WTC11 (cell line): ENCODE measurements at regions not wholly inside any gene's neighbourhood (a gene's known extent, or its start where the extent isn't known, plus 50 kb on each side); places are given as distances from the start of the nearest gene placed in this dataset.

Source experiments
- ATAC-seq: fragments of 200-7000 bp; cut with Tn5 transposase; 2 replicates; pipeline ENCODE4 v1.10.0; 2021; ENCODE audit warnings: mild to moderate bottlenecking, moderate library complexity
- CTCF ChIA-PET: fragments of 300-600 bp; sonication (Branson Sonifier 250); formaldehyde crosslinking; loops from one replicate; lab custom pipeline; 2021; ENCODE audit warnings: antibody characterized with exemption; lab: Charles Lee
- POLR2A ChIA-PET: fragments of 350-600 bp; sonication (Branson Sonifier 250); formaldehyde crosslinking; loops from one replicate; lab custom pipeline; 2021; ENCODE audit warnings: antibody characterized with exemption; lab: Charles Lee
- DNase-seq: peaks from one replicate; pipeline ENCODE4 v3.0.0; 2021; ENCODE audit warnings: low spot score
- H3K27ac Mint-ChIP-seq: 2 replicates; pipeline ENCODE4 v1.8.0; 2021; ENCODE audit warnings: mixed read lengths
- H3K27me3 Mint-ChIP-seq: 2 replicates; pipeline ENCODE4 v1.8.0; 2021; ENCODE audit warnings: low read depth, mild to moderate bottlenecking, moderate library complexity, mixed read lengths
- H3K36me3 Mint-ChIP-seq: 2 replicates; pipeline ENCODE4 v1.8.0; 2021; ENCODE audit warnings: mixed read lengths
- H3K4me1 Mint-ChIP-seq: 2 replicates; pipeline ENCODE4 v1.8.0; 2022; ENCODE audit warnings: mixed read lengths
- H3K4me3 Mint-ChIP-seq: 2 replicates; pipeline ENCODE4 v1.8.0; 2021; ENCODE audit warnings: mild to moderate bottlenecking, moderate library complexity, mixed read lengths
- H3K9me3 Mint-ChIP-seq: 2 replicates; pipeline ENCODE4 v1.8.0; 2021; ENCODE audit warnings: mixed read lengths
- ATF1 ChIP-seq: sonication (generic); formaldehyde crosslinking; IDR thresholded peaks from 2 replicates; pipeline ENCODE4 v1.8.1; 2023; ENCODE audit warnings: mild to moderate bottlenecking, moderate library complexity, missing genetic modification reagents
- ATF2 ChIP-seq: sonication (generic); formaldehyde crosslinking; IDR thresholded peaks from 2 replicates; pipeline ENCODE4 v1.8.1; 2022; ENCODE audit warnings: low read depth, missing genetic modification reagents, borderline replicate concordance
- CBFB ChIP-seq: sonication (generic); formaldehyde crosslinking; IDR thresholded peaks from 2 replicates; pipeline ENCODE4 v1.8.1; 2022; ENCODE audit warnings: mild to moderate bottlenecking, low read depth, missing genetic modification reagents
- ESRRA ChIP-seq: sonication (generic); formaldehyde crosslinking; IDR thresholded peaks from 2 replicates; pipeline ENCODE4 v1.8.1; 2022; ENCODE audit warnings: mild to moderate bottlenecking, missing genetic modification reagents, borderline replicate concordance
- ETV6 ChIP-seq: sonication (generic); formaldehyde crosslinking; IDR thresholded peaks from 2 replicates; pipeline ENCODE4 v1.8.1; 2022; ENCODE audit warnings: mild to moderate bottlenecking, missing genetic modification reagents
- HMGXB4 ChIP-seq: sonication (generic); formaldehyde crosslinking; IDR thresholded peaks from 2 replicates; pipeline ENCODE4 v1.8.1; 2023; ENCODE audit warnings: mild to moderate bottlenecking, moderate library complexity, missing genetic modification reagents
- MYBL2 ChIP-seq: sonication (generic); formaldehyde crosslinking; IDR thresholded peaks from 2 replicates; pipeline ENCODE4 v1.8.1; 2023; ENCODE audit warnings: mild to moderate bottlenecking, moderate library complexity, missing genetic modification reagents
- NFE2L1 ChIP-seq: sonication (generic); formaldehyde crosslinking; IDR thresholded peaks from 2 replicates; pipeline ENCODE4 v1.8.1; 2023; ENCODE audit warnings: missing genetic modification reagents
- SMAD4 ChIP-seq: sonication (generic); formaldehyde crosslinking; IDR thresholded peaks from 2 replicates; pipeline ENCODE4 v1.8.0; 2022; ENCODE audit warnings: mild to moderate bottlenecking, missing genetic modification reagents
- ZBTB21 ChIP-seq: sonication (generic); formaldehyde crosslinking; IDR thresholded peaks from 2 replicates; pipeline ENCODE4 v1.8.1; 2023; ENCODE audit warnings: mild to moderate bottlenecking, missing genetic modification reagents, borderline replicate concordance
- ZNF425 ChIP-seq: fragments of 250-450 bp; sonication (Bioruptor Pico); conservative IDR thresholded peaks from 2 replicates; pipeline ENCODE4 v1.9.0; 2021; ENCODE audit warnings: mild to moderate bottlenecking
- ZNF512 ChIP-seq: sonication (generic); formaldehyde crosslinking; IDR thresholded peaks from 2 replicates; pipeline ENCODE4 v1.8.1; 2022; ENCODE audit warnings: missing genetic modification reagents, borderline replicate concordance
- TF ChIP-seq, protein P1 (sequence below): sonication (generic); formaldehyde crosslinking; IDR thresholded peaks from 2 replicates; pipeline ENCODE4 v1.8.0; 2023; ENCODE audit warnings: missing genetic modification reagents
- TF ChIP-seq, protein P2 (sequence below): fragments of 250-450 bp; sonication (Bioruptor Pico); IDR thresholded peaks from 2 replicates; pipeline ENCODE4 v1.8.0; 2021; ENCODE audit warnings: mild to moderate bottlenecking
- TF ChIP-seq, protein P3 (sequence below): sonication (generic); formaldehyde crosslinking; IDR thresholded peaks from 2 replicates; pipeline ENCODE4 v1.8.0; 2023; ENCODE audit warnings: missing genetic modification reagents, mild to moderate bottlenecking, borderline replicate concordance

- TF ChIP-seq, protein P1, sequence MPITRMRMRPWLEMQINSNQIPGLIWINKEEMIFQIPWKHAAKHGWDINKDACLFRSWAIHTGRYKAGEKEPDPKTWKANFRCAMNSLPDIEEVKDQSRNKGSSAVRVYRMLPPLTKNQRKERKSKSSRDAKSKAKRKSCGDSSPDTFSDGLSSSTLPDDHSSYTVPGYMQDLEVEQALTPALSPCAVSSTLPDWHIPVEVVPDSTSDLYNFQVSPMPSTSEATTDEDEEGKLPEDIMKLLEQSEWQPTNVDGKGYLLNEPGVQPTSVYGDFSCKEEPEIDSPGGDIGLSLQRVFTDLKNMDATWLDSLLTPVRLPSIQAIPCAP (CRISPR knock-in tag), result no peak
- no peak for TF ChIP-seq ZBTB21 (CRISPR knock-in tag)
- no peak for TF ChIP-seq ATF2 (CRISPR knock-in tag)
- no peak for TF ChIP-seq ETV6
- TF ChIP-seq, protein P2, sequence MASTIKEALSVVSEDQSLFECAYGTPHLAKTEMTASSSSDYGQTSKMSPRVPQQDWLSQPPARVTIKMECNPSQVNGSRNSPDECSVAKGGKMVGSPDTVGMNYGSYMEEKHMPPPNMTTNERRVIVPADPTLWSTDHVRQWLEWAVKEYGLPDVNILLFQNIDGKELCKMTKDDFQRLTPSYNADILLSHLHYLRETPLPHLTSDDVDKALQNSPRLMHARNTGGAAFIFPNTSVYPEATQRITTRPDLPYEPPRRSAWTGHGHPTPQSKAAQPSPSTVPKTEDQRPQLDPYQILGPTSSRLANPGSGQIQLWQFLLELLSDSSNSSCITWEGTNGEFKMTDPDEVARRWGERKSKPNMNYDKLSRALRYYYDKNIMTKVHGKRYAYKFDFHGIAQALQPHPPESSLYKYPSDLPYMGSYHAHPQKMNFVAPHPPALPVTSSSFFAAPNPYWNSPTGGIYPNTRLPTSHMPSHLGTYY, result no peak
- TF ChIP-seq HMGXB4 (CRISPR knock-in tag), result no peak
These were observed 1279.9 kb upstream of the TMPRSS15 start (continued) for GRCh38 chr21:19683492-19683891.

- H3K27ac Mint-ChIP-seq, result no peak overlapping the region
- no peak for TF ChIP-seq ATF1
- TF ChIP-seq NFE2L1 (CRISPR knock-in tag), result no peak
- no peak for TF ChIP-seq ESRRA (CRISPR knock-in tag)
- TF ChIP-seq MYBL2 (CRISPR knock-in tag), result no peak
- no peak for TF ChIP-seq ZNF425 (CRISPR knock-in tag)
- no peak for TF ChIP-seq SMAD4
- TF ChIP-seq ZBTB21 (CRISPR knock-in tag), result no peak
- TF ChIP-seq, protein P2, result no peak
- TF ChIP-seq, protein P3, sequence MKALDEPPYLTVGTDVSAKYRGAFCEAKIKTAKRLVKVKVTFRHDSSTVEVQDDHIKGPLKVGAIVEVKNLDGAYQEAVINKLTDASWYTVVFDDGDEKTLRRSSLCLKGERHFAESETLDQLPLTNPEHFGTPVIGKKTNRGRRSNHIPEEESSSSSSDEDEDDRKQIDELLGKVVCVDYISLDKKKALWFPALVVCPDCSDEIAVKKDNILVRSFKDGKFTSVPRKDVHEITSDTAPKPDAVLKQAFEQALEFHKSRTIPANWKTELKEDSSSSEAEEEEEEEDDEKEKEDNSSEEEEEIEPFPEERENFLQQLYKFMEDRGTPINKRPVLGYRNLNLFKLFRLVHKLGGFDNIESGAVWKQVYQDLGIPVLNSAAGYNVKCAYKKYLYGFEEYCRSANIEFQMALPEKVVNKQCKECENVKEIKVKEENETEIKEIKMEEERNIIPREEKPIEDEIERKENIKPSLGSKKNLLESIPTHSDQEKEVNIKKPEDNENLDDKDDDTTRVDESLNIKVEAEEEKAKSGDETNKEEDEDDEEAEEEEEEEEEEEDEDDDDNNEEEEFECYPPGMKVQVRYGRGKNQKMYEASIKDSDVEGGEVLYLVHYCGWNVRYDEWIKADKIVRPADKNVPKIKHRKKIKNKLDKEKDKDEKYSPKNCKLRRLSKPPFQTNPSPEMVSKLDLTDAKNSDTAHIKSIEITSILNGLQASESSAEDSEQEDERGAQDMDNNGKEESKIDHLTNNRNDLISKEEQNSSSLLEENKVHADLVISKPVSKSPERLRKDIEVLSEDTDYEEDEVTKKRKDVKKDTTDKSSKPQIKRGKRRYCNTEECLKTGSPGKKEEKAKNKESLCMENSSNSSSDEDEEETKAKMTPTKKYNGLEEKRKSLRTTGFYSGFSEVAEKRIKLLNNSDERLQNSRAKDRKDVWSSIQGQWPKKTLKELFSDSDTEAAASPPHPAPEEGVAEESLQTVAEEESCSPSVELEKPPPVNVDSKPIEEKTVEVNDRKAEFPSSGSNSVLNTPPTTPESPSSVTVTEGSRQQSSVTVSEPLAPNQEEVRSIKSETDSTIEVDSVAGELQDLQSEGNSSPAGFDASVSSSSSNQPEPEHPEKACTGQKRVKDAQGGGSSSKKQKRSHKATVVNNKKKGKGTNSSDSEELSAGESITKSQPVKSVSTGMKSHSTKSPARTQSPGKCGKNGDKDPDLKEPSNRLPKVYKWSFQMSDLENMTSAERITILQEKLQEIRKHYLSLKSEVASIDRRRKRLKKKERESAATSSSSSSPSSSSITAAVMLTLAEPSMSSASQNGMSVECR (CRISPR knock-in tag), result no peak
- no peak for TF ChIP-seq ZNF512 (CRISPR knock-in tag)
- no peak for TF ChIP-seq CBFB (CRISPR knock-in tag)
- peaks cover 20% of the 10 kb centered on the region for H3K9me3 Mint-ChIP-seq
- peaks cover 4% of the 10 kb centered on the region for H3K4me1 Mint-ChIP-seq
- no peak overlapping the region for H3K4me3 Mint-ChIP-seq
- CTCF ChIA-PET, result no interaction called here
- peaks cover 9% of the 10 kb centered on the region for H3K36me3 Mint-ChIP-seq
- ATAC-seq (peak; percentile 36; the same call in 1 of the 2 replicates), DNase-seq (no peak)
- no peaks in the 10 kb centered on the region for H3K27me3 Mint-ChIP-seq
- POLR2A ChIA-PET, result no interaction called here
These were observed 1280.7 kb upstream of the TMPRSS15 start for GRCh38 chr21:19684328-19684727.
